Stimulated activated CD8-positive, alpha-beta memory T cell treated with anti-CD3 and anti-CD28 coated beads, Interleukin-15, amount 100 ng/mL, for 4 hours (primary cell): ENCODE measurements at regions not wholly inside any gene's neighbourhood (a gene's known extent, or its start where the extent isn't known, plus 50 kb on each side); places are given as distances from the start of the nearest gene placed in this dataset.
"Not testable (repeated sequence)": the region's sequence is repeated elsewhere in the genome, so short reads cannot be mapped to it uniquely, and the experiment has no call there.

Source experiments
- DNase-seq, 2 donors: peaks; one replicate each; pipeline ENCODE4 v3.0.0-alpha.2; 2020; ENCODE audit warnings: low read depth in 2 of 2

GRCh38 chr1:30660241-30660640 is 63.1 kb downstream of the MATN1 start:
- DNase-seq, result no peak

- DNase-seq, result no peak
Observed at GRCh38 chr1:30659702-30660101, 63.7 kb downstream of the MATN1 start.

- DNase-seq, result not testable (repeated sequence)
Observed at GRCh38 chr1:30658375-30658774, 65.0 kb downstream of the MATN1 start.

- DNase-seq, result no peak
Observed at GRCh38 chr1:30658014-30658336, 65.4 kb downstream of the MATN1 start.

- DNase-seq, result no peak
Observed at GRCh38 chr1:30657131-30658013, 66.0 kb downstream of the MATN1 start.

- DNase-seq, result no peak
Observed at GRCh38 chr1:30656171-30656940, 67.0 kb downstream of the MATN1 start.

GRCh38 chr1:30655672-30656071 is 67.7 kb downstream of the MATN1 start:
- DNase-seq, result no peak

GRCh38 chr1:30654188-30654587 is 69.2 kb downstream of the MATN1 start:
- no peak for DNase-seq

GRCh38 chr1:30652152-30652841 is 71.1 kb downstream of the MATN1 start:
- no peak for DNase-seq

GRCh38 chr1:30651395-30651794 is 72.0 kb downstream of the MATN1 start:
- not testable (repeated sequence) for DNase-seq

GRCh38 chr1:30650968-30651320 is 72.4 kb downstream of the MATN1 start:
- no peak for DNase-seq

GRCh38 chr1:30650038-30650967 is 73.1 kb downstream of the MATN1 start:
- DNase-seq, result no peak

GRCh38 chr1:30649321-30649991 is 73.9 kb downstream of the MATN1 start:
- DNase-seq, result no peak

- no peak for DNase-seq
Observed at GRCh38 chr1:30648408-30649000, 74.9 kb downstream of the MATN1 start.

GRCh38 chr1:30645807-30646206 is 77.6 kb downstream of the MATN1 start:
- DNase-seq, result no peak

GRCh38 chr1:30642391-30643120 is 80.8 kb downstream of the MATN1 start:
- DNase-seq, result no peak

- DNase-seq, result no peak
Observed at GRCh38 chr1:30641572-30642353, 81.6 kb downstream of the MATN1 start.

- DNase-seq, result no peak
Observed at GRCh38 chr1:30639881-30640452, 83.4 kb downstream of the MATN1 start.

- no peak for DNase-seq
Observed at GRCh38 chr1:30638811-30639210, 84.6 kb downstream of the MATN1 start.
